Nephron (organoid): ENCODE measurements at regions not wholly inside any gene's neighbourhood (a gene's known extent, or its start where the extent isn't known, plus 50 kb on each side); places are given as distances from the start of the nearest gene placed in this dataset.
A peak's percentile ranks its signal among the peaks of the same experiment; 100 is the strongest.

Source experiments
- H3K27ac Mint-ChIP-seq, 3 experiments: 2 replicates each; pipeline ENCODE4 v1.8.0; 2020; ENCODE audit warnings: mixed read lengths in 3 of 3, mild to moderate bottlenecking in 2 of 3, moderate library complexity in 1 of 3
- H3K27me3 Mint-ChIP-seq: 2 replicates; pipeline ENCODE4 v1.8.0; 2021; ENCODE audit warnings: low read depth, mild to moderate bottlenecking, moderate library complexity, mixed read lengths
- H3K36me3 Mint-ChIP-seq: 2 replicates; pipeline ENCODE4 v1.8.0; 2020; ENCODE audit warnings: low read depth, mixed read lengths
- H3K4me1 Mint-ChIP-seq: 2 replicates; pipeline ENCODE4 v1.8.0; 2020; ENCODE audit warnings: mixed read lengths
- H3K4me3 Mint-ChIP-seq, 3 experiments: 2 replicates each; pipeline ENCODE4 v1.8.0; 2020; ENCODE audit warnings: mild to moderate bottlenecking in 3 of 3, mixed read lengths in 3 of 3, moderate library complexity in 2 of 3
- H3K9me3 Mint-ChIP-seq: 2 replicates; pipeline ENCODE4 v1.8.0; 2020; ENCODE audit warnings: mixed read lengths
- TF ChIP-seq, protein P1 (sequence below), 3 experiments: fragments of 200-600 bp; sonication (generic); IDR thresholded peaks; one replicate each; pipeline ENCODE4 v1.5.0; 2021; ENCODE audit warnings: antibody characterized with exemption in 3 of 3; ENCODE audit not compliant: unreplicated experiment in 3 of 3

DNA sequence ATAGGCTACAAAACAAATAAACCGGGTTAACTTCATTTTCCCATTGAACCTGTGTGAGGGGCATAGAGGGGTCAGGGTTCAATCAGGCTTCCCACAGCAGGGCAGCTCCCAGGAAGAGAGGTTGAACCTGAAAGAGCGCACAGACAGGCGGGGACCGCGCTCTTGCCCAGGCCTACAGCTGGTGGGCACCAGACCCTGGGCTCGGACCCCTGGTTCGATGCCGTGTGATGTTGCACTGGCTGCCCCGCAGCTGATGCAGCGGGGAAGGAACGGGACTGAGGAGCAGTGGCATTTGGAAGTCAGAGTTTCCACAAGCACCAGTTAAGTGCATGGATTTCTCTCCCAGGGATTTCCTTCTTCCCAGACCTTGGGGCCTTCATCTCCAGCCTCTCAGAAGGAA lies 72.6 kb upstream of the INSIG1 start:
- H3K27me3 Mint-ChIP-seq = peaks cover 21% of the 10 kb centered on the region
- H3K4me1 Mint-ChIP-seq = peaks cover 78% of the 10 kb centered on the region
- H3K27ac Mint-ChIP-seq = no peak overlapping the region
- H3K4me3 Mint-ChIP-seq = no peak overlapping the region
- H3K9me3 Mint-ChIP-seq = no peaks in the 10 kb centered on the region
- TF ChIP-seq, protein P1, sequence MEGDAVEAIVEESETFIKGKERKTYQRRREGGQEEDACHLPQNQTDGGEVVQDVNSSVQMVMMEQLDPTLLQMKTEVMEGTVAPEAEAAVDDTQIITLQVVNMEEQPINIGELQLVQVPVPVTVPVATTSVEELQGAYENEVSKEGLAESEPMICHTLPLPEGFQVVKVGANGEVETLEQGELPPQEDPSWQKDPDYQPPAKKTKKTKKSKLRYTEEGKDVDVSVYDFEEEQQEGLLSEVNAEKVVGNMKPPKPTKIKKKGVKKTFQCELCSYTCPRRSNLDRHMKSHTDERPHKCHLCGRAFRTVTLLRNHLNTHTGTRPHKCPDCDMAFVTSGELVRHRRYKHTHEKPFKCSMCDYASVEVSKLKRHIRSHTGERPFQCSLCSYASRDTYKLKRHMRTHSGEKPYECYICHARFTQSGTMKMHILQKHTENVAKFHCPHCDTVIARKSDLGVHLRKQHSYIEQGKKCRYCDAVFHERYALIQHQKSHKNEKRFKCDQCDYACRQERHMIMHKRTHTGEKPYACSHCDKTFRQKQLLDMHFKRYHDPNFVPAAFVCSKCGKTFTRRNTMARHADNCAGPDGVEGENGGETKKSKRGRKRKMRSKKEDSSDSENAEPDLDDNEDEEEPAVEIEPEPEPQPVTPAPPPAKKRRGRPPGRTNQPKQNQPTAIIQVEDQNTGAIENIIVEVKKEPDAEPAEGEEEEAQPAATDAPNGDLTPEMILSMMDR (IDR thresholded peaks at IDR 0.05; ENCODE audit: unreplicated experiment in 3 of 3) = no peak
- no peaks in the 10 kb centered on the region for H3K36me3 Mint-ChIP-seq

DNA sequence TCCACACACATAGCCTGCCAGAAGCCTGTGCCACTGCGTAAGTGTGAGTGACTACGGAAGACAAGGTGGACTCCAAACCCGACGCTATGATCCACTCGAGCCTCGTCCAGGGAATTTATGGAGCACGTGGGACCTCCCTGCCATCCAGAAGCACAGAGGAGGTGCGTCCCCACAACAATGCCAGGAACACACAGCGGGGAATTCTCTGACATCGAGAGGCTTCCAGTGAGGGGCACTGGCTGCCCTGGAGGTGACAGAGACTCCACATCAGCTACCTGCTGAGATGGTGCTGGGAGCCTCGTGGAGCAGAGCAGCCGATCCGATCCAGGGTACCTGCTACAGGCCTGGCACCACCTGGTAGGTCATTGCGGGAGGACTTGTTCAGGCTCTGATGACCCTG lies 72.2 kb upstream of the INSIG1 start:
- no peak overlapping the region for H3K4me3 Mint-ChIP-seq
- no peaks in the 10 kb centered on the region for H3K36me3 Mint-ChIP-seq
- no peak overlapping the region for H3K27ac Mint-ChIP-seq
- peaks cover 21% of the 10 kb centered on the region for H3K27me3 Mint-ChIP-seq
- H3K4me1 Mint-ChIP-seq = peaks cover 82% of the 10 kb centered on the region
- TF ChIP-seq, protein P1 (IDR thresholded peaks at IDR 0.05; ENCODE audit: unreplicated experiment in 3 of 3) = no peak
- no peaks in the 10 kb centered on the region for H3K9me3 Mint-ChIP-seq

DNA sequence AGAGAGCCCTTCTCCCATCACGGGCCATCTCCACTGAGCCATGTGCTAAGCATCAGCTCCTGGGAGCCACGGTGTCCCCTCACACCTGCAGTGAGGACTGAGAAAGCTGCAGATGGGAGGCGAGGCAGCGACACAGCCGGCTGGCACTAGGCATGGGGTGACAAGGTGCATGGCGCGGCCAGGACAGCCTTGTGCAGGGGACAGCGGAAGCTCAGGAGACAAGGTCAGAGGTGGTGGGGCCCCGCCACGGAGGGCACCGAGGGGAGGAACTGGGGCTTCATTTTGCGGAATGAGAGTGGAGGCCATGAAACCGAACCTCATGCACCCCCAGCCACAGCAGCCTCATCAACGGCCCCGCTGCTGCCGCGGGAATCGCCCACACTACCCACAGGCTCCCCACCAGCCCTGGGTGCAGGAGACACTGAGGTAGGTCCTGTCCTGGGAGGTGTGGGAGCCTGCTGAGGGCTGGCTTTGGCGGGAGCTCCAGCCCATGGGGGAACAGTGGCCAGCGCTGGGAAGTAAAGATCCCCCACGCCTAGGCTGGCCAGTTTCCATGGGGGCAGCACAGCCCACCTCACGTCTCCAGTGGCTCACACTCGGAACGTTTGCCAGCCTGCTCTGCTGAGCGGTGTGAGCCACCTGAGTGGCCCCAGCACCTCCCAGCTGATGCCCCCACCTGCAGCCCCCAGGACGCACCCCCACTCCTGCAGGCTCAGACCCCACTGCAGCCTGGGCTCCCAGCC lies 71.2 kb upstream of the INSIG1 start:
- TF ChIP-seq, protein P1 (IDR thresholded peaks at IDR 0.05; ENCODE audit: unreplicated experiment in 3 of 3) = no peak
- Mint-ChIP-seq H3K27ac (no peak overlapping the region), H3K27me3 (peaks cover 19% of the 10 kb centered on the region), H3K9me3 (no peaks in the 10 kb centered on the region), H3K36me3 (no peaks in the 10 kb centered on the region), H3K4me3 (no peak overlapping the region), H3K4me1 (peaks cover 87% of the 10 kb centered on the region)

DNA sequence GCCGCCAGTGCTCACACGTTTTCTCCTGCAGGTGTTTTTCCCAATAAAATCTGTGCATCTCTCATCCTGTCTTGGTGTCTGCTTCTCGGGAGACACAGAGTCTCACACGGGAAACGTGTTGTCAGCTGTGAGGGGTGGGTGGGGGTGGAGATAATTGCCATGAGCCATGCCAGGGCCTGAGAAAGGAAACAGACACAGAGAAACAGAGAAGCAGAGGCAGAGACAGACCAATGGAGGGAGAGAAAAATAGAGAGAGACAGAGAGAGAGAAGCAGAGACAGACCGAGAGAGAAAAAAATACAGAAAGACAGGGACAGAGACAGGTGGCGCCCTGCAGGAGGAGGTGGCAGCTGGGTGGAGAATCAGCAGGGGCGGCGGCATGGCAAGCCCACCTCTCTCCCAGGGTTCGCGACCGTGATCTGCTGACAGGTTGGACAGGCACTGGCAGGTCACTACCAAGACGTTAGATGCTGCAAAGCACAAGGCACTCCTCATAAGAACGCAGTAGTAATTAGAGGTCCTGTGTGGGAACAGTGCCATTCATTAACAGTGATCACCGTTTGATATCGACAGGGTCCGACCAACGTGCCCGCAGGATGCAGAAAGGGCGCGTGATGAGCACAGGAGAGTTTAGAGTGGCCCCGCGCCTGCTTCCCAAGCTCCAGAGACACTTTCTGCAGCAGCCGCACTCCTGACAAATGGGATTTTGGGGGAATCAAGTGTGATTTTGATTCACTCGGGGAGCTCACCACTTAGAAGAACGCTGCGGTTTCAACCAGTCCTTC lies 70.5 kb upstream of the INSIG1 start:
- Mint-ChIP-seq H3K4me1 (peaks cover 87% of the 10 kb centered on the region), H3K9me3 (no peaks in the 10 kb centered on the region), H3K27me3 (peaks cover 17% of the 10 kb centered on the region), H3K36me3 (no peaks in the 10 kb centered on the region), H3K27ac (peak overlapping the region; percentile 26 to 30 (median 29)), H3K4me3 (peak overlapping the region in 2 of 3 experiments; percentile 13 to 14)
- TF ChIP-seq, protein P1 (IDR thresholded peaks at IDR 0.05; ENCODE audit: unreplicated experiment in 3 of 3) = no peak

DNA sequence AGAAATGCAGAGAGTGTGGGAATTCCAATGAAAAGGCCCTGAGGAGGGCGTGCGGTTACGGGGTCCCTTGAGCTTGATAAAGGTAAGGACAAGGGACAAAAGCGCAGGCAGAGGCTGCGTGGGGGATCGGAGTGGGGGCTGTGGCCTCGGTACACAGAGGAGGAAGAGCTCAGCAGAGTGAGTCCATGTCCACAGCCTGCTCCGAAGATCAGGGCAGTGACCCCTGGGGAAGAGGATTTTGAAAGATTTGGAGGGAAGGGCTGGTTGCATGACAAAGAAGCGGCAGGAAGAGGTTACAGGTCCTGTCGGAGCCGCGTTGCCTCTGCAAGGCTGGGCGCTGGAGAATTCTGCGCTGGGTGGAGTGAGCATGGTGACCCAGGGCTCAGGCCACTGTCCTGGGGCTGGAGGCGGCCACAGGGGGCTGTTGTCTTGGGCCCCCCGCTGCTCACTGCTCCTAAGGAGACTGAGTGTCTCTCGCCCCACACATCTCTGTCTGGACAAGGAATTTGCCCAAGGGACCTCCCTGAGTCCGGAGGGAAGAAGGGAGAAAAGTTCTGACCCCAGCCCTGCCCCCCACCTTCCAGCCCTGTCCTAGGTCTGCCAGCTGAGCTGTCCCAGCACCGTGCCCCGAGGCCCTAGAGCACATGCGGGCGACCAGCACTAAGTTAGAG lies 69.8 kb upstream of the INSIG1 start:
- no peaks in the 10 kb centered on the region for H3K9me3 Mint-ChIP-seq

More for the DNA sequence above, 69.8 kb upstream of the INSIG1 start:
- peaks cover 17% of the 10 kb centered on the region for H3K27me3 Mint-ChIP-seq
- H3K4me1 Mint-ChIP-seq = peaks cover 86% of the 10 kb centered on the region
- TF ChIP-seq, protein P1 (IDR thresholded peaks at IDR 0.05; ENCODE audit: unreplicated experiment in 3 of 3) = no peak
- no peaks in the 10 kb centered on the region for H3K36me3 Mint-ChIP-seq
- H3K27ac Mint-ChIP-seq = peak overlapping the region in 2 of 3 experiments; percentile 29 to 30
- no peak overlapping the region for H3K4me3 Mint-ChIP-seq
